Astrocyte of the cerebellum (primary cell): ENCODE measurements at regions not wholly inside any gene's neighbourhood (a gene's known extent, or its start where the extent isn't known, plus 50 kb on each side); places are given as distances from the start of the nearest gene placed in this dataset.
"Not testable (repeated sequence)": the region's sequence is repeated elsewhere in the genome, so short reads cannot be mapped to it uniquely, and the experiment has no call there.

Experiments used
- DNase-seq: peaks from one replicate; pipeline ENCODE4 v3.0.0-alpha.2; 2011; ENCODE audit warnings: low read depth
- H3K4me3 ChIP-seq: 2 replicates; pipeline ENCODE4 v1.5.1; 2011; ENCODE audit warnings: mild to moderate bottlenecking, low read depth, low read length, moderate library complexity
- in situ Hi-C: cut with HindIII; loops from 2 replicates; pipeline ENCODE4 v1.10.0; 2017; ENCODE audit warnings: low sequenced_read_pairs
- TF ChIP-seq, protein P1 (sequence below): IDR thresholded peaks from 2 replicates; pipeline ENCODE4 v1.5.1; 2012; ENCODE audit warnings: low read length, low read depth, moderate library complexity, mild to moderate bottlenecking; ENCODE audit errors: missing control alignments

DNA sequence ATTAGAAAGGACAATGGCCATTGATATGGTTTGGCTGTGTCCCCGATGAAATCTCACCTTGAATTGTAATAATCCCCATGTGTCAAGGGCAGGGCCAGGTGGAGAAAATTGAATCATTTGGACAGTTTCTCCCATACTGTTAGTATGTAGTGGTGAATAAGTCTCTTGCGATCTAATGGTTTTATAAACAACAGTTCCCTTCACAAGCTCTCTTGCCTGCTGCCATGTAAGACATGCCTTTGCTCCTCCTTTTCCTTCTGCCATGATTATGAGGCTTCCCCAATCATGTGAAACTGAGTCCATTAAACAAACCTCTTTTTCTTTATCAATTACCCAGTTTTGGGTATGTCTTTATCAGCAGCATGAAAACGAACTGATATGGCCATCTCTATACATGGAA, 302.7 kb downstream of the SFMBT2 start:
- TF ChIP-seq, protein P1, sequence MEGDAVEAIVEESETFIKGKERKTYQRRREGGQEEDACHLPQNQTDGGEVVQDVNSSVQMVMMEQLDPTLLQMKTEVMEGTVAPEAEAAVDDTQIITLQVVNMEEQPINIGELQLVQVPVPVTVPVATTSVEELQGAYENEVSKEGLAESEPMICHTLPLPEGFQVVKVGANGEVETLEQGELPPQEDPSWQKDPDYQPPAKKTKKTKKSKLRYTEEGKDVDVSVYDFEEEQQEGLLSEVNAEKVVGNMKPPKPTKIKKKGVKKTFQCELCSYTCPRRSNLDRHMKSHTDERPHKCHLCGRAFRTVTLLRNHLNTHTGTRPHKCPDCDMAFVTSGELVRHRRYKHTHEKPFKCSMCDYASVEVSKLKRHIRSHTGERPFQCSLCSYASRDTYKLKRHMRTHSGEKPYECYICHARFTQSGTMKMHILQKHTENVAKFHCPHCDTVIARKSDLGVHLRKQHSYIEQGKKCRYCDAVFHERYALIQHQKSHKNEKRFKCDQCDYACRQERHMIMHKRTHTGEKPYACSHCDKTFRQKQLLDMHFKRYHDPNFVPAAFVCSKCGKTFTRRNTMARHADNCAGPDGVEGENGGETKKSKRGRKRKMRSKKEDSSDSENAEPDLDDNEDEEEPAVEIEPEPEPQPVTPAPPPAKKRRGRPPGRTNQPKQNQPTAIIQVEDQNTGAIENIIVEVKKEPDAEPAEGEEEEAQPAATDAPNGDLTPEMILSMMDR: no peak
- in situ Hi-C loops: no loop called here
- H3K4me3 ChIP-seq: no peak overlapping the region
- DNase-seq: no peak

DNA sequence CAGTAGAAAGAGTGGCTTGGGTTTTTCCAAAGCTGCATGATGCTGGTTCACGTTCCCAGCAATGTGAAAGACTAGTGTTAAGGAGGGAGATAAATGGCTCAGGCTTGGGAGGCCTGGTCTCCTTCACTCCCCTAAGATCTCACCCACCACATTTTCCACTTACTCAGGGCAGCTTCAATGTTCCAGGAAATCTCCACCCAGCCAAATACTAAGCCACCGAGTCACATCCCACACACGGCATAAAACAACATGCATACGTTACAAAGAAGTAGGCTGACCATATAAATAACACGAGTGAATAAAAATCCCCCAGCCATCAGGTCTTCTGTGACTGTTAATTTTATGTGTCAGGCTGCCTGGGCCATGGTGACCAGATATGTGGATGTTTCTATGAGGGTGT, 303.5 kb downstream of the SFMBT2 start:
- DNase-seq: no peak
- TF ChIP-seq, protein P1: no peak
- in situ Hi-C loops: no loop called here
- H3K4me3 ChIP-seq: no peak overlapping the region

DNA sequence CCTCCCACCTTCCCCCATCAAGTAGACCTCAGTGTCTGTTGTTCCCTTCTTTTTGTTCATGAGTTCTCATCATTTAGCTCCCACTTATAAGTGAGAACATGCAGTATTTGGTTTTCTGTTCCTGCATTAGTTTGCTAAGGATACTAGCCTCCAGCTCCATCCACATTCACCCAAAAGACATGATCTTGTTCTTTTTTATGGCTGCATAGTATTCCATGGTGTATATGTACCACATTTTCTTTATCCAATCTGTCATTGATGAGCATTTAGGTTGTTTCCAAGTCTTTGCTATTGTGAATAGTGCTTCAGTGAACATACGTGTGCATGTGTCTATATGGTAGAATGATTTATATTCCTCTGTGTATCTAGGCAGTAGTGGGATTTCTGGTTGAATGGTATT, 306.5 kb downstream of the SFMBT2 start:
- DNase-seq, H3K4me3 ChIP-seq, in situ Hi-C loops: not testable (repeated sequence)

GRCh38 chr10:7102557-7103349, 308.1 kb downstream of the SFMBT2 start:
- no peak for DNase-seq
- TF ChIP-seq, protein P1: no peak
- H3K4me3 ChIP-seq: no peak overlapping the region
- in situ Hi-C loops: no loop called here

DNA sequence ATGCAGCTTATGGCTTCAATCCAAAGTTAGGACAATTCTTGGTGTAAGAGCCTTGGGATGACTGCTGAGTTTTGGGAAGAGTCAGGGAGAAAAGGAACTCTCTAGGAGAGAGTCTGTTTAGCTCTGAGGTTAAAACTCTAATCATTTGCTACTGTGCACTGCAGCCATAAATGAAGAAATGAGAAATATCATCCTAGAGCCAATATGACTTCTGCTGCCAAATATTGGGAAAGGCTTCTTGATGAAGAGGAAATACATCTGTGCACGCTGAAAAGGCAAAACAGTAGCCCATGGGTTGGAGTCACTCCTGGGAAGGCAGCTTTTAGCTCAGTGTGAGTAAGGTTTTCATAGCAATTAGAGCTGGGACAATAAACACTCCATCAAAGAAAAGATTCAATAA, 308.8 kb downstream of the SFMBT2 start:
- TF ChIP-seq, protein P1: no peak
- in situ Hi-C loops: no loop called here
- no peak overlapping the region for H3K4me3 ChIP-seq
- no peak for DNase-seq

- H3K4me3 ChIP-seq: no peak overlapping the region
- TF ChIP-seq, protein P1: no peak
- DNase-seq: no peak
- in situ Hi-C loops: no loop called here
Observed at GRCh38 chr10:7101451-7101850, 309.4 kb downstream of the SFMBT2 start.

DNA sequence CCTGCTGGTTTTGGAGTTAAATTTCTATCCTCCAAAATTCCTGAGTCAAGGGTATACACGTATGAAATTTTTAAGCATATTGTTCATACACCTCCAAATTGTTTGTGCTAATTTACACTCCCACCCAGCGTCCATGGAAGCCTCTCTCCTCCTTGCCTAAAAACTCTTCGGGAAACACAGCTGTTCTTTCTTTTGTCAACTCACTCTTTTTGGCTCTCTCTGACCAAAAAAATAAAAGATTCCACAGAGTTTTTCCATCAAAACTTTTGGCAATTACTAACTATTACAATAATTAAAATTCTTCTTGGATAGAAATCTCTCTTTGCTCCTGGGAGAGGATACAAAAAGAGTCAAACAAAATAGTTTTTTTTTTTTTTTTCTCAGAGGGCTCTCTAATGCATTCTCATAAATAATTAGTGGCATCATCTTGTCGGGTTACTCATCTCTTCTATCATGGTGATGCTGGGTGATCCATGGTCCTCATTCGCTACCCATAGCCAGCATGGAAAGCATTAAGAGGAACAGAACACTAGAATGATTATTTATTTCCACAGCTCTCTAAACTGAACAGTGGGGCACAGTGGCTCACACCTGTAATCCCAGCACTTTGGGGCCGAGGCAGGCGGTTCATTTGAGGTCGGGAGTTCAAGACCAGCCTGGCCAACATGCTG, 310.7 kb downstream of the SFMBT2 start:
- no peak overlapping the region for H3K4me3 ChIP-seq
- no peak for DNase-seq
- TF ChIP-seq, protein P1: no peak
- in situ Hi-C loops: no loop called here
